Testis (tissue), 2 donors: ENCODE measurements at regions not wholly inside any gene's neighbourhood (a gene's known extent, or its start where the extent isn't known, plus 50 kb on each side); places are given as distances from the start of the nearest gene placed in this dataset.
"Not testable (repeated sequence)": the region's sequence is repeated elsewhere in the genome, so short reads cannot be mapped to it uniquely, and the experiment has no call there.

Source experiments
- DNase-seq: peaks from one replicate; pipeline ENCODE4 v3.0.0-alpha.2; 2019
- H3K27ac ChIP-seq, 2 donors: fragments of 200-600 bp; sonication (generic); one replicate each; pipeline ENCODE4 v1.5.1; 2019
- H3K27me3 ChIP-seq: fragments of 200-600 bp; sonication (generic); one replicate; pipeline ENCODE4 v1.5.1; 2019
- H3K36me3 ChIP-seq: fragments of 200-600 bp; sonication (generic); one replicate; pipeline ENCODE4 v1.5.1; 2017; ENCODE audit warnings: low read depth; ENCODE audit errors: missing control alignments
- H3K4me1 ChIP-seq: fragments of 200-600 bp; sonication (generic); one replicate; pipeline ENCODE4 v1.5.1; 2019
- H3K4me3 ChIP-seq, 2 donors: fragments of 200-600 bp; sonication (generic); one replicate each; pipeline ENCODE4 v1.5.1; 2017 to 2019
- H3K9me3 ChIP-seq: fragments of 200-600 bp; sonication (generic); one replicate; pipeline ENCODE4 v1.5.1; 2017
- POLR2A ChIP-seq: fragments of 450-650 bp; IDR thresholded peaks from one replicate; pipeline ENCODE4 v1.6.1; 2017; ENCODE audit warnings: antibody characterized with exemption, mild to moderate bottlenecking, moderate library complexity
- WGBS, 2 donors: methylation state at CpG; one replicate each; pipeline ENCODE4 v1.1.5; 2018; 5-methylcytosine and 5-hydroxymethylcytosine counted together
- intact Hi-C: fragments of 100-400 bp; cut with DNase I; formaldehyde crosslinking; loops from one replicate; pipeline ENCODE4 v1.15.1; 2023; ENCODE audit warnings: low total_unique reads
- TF ChIP-seq, protein P1 (sequence below), 3 experiments: fragments of 450-650 bp in 2 of 3; fragments of 200-600 bp in 1 of 3; sonication (generic) in 1 of 3; IDR thresholded peaks; one replicate each; pipeline ENCODE4 v1.5.1; 2016 to 2019; ENCODE audit warnings: antibody characterized with exemption in 3 of 3, mild to moderate bottlenecking in 2 of 3, moderate library complexity in 1 of 3

DNA sequence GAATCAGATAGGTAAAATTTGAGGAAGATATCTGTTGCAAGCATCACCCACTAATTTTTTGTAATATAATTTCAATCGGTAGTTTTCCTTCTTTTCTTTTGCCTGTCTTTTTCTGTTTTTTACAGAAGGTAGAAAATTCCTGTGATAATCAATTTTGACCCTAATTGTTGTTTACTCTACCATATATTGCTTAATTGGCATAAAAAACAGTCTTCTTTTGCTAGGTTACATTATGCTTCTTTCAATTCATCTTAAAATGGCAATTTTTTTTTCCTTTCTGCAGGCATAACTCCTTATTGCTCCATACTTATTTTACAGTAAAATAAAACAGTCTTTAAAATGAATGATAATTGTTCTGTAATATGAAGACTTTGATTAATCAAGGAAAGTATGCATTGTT lies 286.2 kb upstream of the LRP1B start:
- Histone ChIP-seq H3K27ac (no peak overlapping the region), H3K36me3 (no peaks in the 10 kb centered on the region), H3K4me3 (no peak overlapping the region), H3K27me3 (no peaks in the 10 kb centered on the region), H3K9me3 (no peaks in the 10 kb centered on the region), H3K4me1 (no peaks in the 10 kb centered on the region)
- no peak for DNase-seq
- intact Hi-C loops = no loop called here
- 97 to 100% methylated on average over 1 of the region's 1 CpG for WGBS, 2 donors
- no peak for TF ChIP-seq POLR2A
- TF ChIP-seq, protein P1, sequence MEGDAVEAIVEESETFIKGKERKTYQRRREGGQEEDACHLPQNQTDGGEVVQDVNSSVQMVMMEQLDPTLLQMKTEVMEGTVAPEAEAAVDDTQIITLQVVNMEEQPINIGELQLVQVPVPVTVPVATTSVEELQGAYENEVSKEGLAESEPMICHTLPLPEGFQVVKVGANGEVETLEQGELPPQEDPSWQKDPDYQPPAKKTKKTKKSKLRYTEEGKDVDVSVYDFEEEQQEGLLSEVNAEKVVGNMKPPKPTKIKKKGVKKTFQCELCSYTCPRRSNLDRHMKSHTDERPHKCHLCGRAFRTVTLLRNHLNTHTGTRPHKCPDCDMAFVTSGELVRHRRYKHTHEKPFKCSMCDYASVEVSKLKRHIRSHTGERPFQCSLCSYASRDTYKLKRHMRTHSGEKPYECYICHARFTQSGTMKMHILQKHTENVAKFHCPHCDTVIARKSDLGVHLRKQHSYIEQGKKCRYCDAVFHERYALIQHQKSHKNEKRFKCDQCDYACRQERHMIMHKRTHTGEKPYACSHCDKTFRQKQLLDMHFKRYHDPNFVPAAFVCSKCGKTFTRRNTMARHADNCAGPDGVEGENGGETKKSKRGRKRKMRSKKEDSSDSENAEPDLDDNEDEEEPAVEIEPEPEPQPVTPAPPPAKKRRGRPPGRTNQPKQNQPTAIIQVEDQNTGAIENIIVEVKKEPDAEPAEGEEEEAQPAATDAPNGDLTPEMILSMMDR (IDR thresholded peaks at IDR 0.05) = no peak

GRCh38 chr2:142415461-142415860 lies 284.6 kb upstream of the LRP1B start:
- H3K4me3 ChIP-seq = no peak overlapping the region
- no peaks in the 10 kb centered on the region for H3K36me3 ChIP-seq
- no peak for DNase-seq
- no peaks in the 10 kb centered on the region for H3K4me1 ChIP-seq
- H3K27ac ChIP-seq = no peak overlapping the region
- 75 to 85% methylated on average over 3 of the region's 3 CpGs for WGBS, 2 donors
- H3K9me3 ChIP-seq = no peaks in the 10 kb centered on the region
- H3K27me3 ChIP-seq = no peaks in the 10 kb centered on the region
- intact Hi-C loops = no loop called here
- TF ChIP-seq, protein P1 (IDR thresholded peaks at IDR 0.05) = no peak
- TF ChIP-seq POLR2A = no peak

GRCh38 chr2:142398212-142398611 lies 267.4 kb upstream of the LRP1B start:
- intact Hi-C loops = no loop called here
- 67 to 76% methylated on average over 1 of the region's 1 CpG for WGBS, 2 donors
- H3K27ac ChIP-seq = no peak overlapping the region
- no peaks in the 10 kb centered on the region for H3K36me3 ChIP-seq
- no peaks in the 10 kb centered on the region for H3K27me3 ChIP-seq
- TF ChIP-seq, protein P1 (IDR thresholded peaks at IDR 0.05) = no peak
- TF ChIP-seq POLR2A = no peak
- no peaks in the 10 kb centered on the region for H3K4me1 ChIP-seq
- no peak for DNase-seq
- H3K9me3 ChIP-seq = no peaks in the 10 kb centered on the region
- H3K4me3 ChIP-seq = no peak overlapping the region

- Histone ChIP-seq H3K27me3 (no peaks in the 10 kb centered on the region), H3K4me3 (no peak overlapping the region), H3K27ac (no peak overlapping the region), H3K4me1 (no peaks in the 10 kb centered on the region), H3K36me3 (no peaks in the 10 kb centered on the region), H3K9me3 (no peaks in the 10 kb centered on the region)
- DNase-seq = no peak
- WGBS, 2 donors = 84 to 97% methylated on average over 1 of the region's 1 CpG
- TF ChIP-seq, protein P1 (IDR thresholded peaks at IDR 0.05) = no peak
- TF ChIP-seq POLR2A = no peak
- intact Hi-C loops = no loop called here
These were observed 264.5 kb upstream of the LRP1B start for GRCh38 chr2:142395291-142395690.

- Histone ChIP-seq H3K27ac (no peak overlapping the region), H3K27me3 (no peaks in the 10 kb centered on the region), H3K36me3 (no peaks in the 10 kb centered on the region), H3K9me3 (no peaks in the 10 kb centered on the region), H3K4me1 (no peaks in the 10 kb centered on the region), H3K4me3 (no peak overlapping the region)
- no peak for DNase-seq
- intact Hi-C loops = no loop called here
- TF ChIP-seq POLR2A = no peak
These were observed 249.6 kb upstream of the LRP1B start for GRCh38 chr2:142380372-142380771.

- H3K4me3 ChIP-seq, H3K4me1 ChIP-seq, DNase-seq, intact Hi-C loops, H3K9me3 ChIP-seq, H3K27me3 ChIP-seq, H3K27ac ChIP-seq, H3K36me3 ChIP-seq: not testable (repeated sequence)
- WGBS, 2 donors = 82 to 87% methylated on average over 7 of the region's 7 CpGs
These were observed 231.3 kb upstream of the LRP1B start for GRCh38 chr2:142362069-142362468.
